ENCODE measurements at regions not wholly inside any gene's neighbourhood (a gene's known extent, or its start where the extent isn't known, plus 50 kb on each side); places are given as distances from the start of the nearest gene placed in this dataset.

GRCh38 chr3:73695841-73696240 is 71.1 kb upstream of the PDZRN3 start:
- Histone ChIP-seq H3K36me3 (replicated peaks) (no peaks in the 10 kb centered on the region), H3K9me3 (no peaks in the 10 kb centered on the region), H3K4me3 (no peak overlapping the region), H3K27me3 (ENCODE audit: low read depth) (no peaks in the 10 kb centered on the region), H3K4me1 (no peaks in the 10 kb centered on the region)
- DNase-seq (ENCODE audit: low spot score in 2 of 2), result no peak
- in situ Hi-C loops (cut with MboI; ENCODE audit: low sequenced_read_pairs), result no loop called here

GRCh38 chr3:73694983-73695757 is 70.4 kb upstream of the PDZRN3 start:
- Histone ChIP-seq H3K9me3 (no peaks in the 10 kb centered on the region), H3K27me3 (ENCODE audit: low read depth) (no peaks in the 10 kb centered on the region), H3K36me3 (replicated peaks) (no peaks in the 10 kb centered on the region), H3K4me3 (no peak overlapping the region), H3K4me1 (no peaks in the 10 kb centered on the region)
- no peak for DNase-seq (ENCODE audit: low spot score in 2 of 2)
- in situ Hi-C loops (cut with MboI; ENCODE audit: low sequenced_read_pairs), result no loop called here

- Histone ChIP-seq H3K4me3 (no peak overlapping the region), H3K4me1 (peaks cover 40% of the 10 kb centered on the region), H3K27me3 (ENCODE audit: low read depth) (no peaks in the 10 kb centered on the region), H3K9me3 (no peaks in the 10 kb centered on the region), H3K36me3 (replicated peaks) (no peaks in the 10 kb centered on the region)
- DNase-seq (ENCODE audit: low spot score in 2 of 2), result no peak
- in situ Hi-C loops (cut with MboI; ENCODE audit: low sequenced_read_pairs), result no loop called here
Observed at GRCh38 chr3:73687106-73688004, 62.6 kb upstream of the PDZRN3 start.

- peak; percentile 66 to 76 for DNase-seq (ENCODE audit: low spot score in 2 of 2)
- Histone ChIP-seq H3K4me1 (peaks cover 52% of the 10 kb centered on the region), H3K4me3 (no peak overlapping the region), H3K9me3 (no peaks in the 10 kb centered on the region), H3K27me3 (ENCODE audit: low read depth) (no peaks in the 10 kb centered on the region; the same call in 1 of the 2 replicates), H3K36me3 (replicated peaks) (no peaks in the 10 kb centered on the region)
- in situ Hi-C loops (cut with MboI; ENCODE audit: low sequenced_read_pairs), result no loop called here
Observed at GRCh38 chr3:73685061-73685460, 60.3 kb upstream of the PDZRN3 start.

DNA sequence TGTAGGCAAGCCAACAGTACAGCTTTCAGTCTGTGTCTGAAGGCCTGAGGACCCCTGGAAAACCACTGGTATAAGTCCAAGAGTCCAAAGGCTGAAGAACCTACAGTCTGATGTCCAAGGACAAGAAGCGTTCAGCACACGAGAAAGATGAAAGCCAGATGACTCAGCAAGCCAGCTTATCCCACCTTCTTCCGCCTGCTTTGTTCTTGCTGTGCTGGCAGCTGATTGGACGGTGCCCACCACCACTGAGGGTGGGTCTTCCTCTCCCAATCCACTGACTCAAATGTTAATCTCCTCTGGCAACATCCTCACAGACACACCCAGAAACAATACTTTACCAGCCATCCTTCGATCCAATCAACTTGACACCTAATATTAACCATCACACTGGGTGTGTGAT is 59.0 kb upstream of the PDZRN3 start:
- in situ Hi-C loops (cut with MboI; ENCODE audit: low sequenced_read_pairs), result no loop called here
- Histone ChIP-seq H3K27me3 (ENCODE audit: low read depth) (no peaks in the 10 kb centered on the region; the same call in 1 of the 2 replicates), H3K4me3 (no peak overlapping the region), H3K36me3 (replicated peaks) (no peaks in the 10 kb centered on the region), H3K4me1 (peaks cover 52% of the 10 kb centered on the region), H3K9me3 (no peaks in the 10 kb centered on the region)
- DNase-seq (ENCODE audit: low spot score in 2 of 2), result peak in 1 of 2 experiments; percentile 63

DNA sequence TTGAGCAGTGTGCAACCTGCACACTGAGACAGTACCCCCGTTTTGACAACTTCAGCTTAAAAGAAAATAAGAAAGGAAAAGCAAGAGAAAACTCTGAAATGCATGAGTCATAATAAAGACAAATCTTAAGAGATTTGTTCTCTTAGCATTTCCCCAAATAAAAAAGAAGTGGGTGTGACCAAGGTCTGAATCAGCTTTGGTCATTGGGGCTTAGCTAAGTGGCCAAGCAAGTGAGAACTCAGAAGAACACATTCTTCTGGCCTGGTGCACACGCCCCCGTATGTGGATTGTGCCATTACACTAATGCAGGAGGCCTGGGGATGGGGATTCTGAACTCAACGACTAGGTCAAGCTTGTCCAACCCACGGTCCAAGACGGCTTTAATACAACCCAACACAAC is 56.9 kb upstream of the PDZRN3 start:
- Histone ChIP-seq H3K4me1 (peaks cover 40% of the 10 kb centered on the region), H3K36me3 (replicated peaks) (no peaks in the 10 kb centered on the region), H3K9me3 (no peaks in the 10 kb centered on the region), H3K27me3 (ENCODE audit: low read depth) (no peaks in the 10 kb centered on the region; the same call in 1 of the 2 replicates), H3K4me3 (no peak overlapping the region)
- in situ Hi-C loops (cut with MboI; ENCODE audit: low sequenced_read_pairs), result no loop called here
- no peak for DNase-seq (ENCODE audit: low spot score in 2 of 2)

DNA sequence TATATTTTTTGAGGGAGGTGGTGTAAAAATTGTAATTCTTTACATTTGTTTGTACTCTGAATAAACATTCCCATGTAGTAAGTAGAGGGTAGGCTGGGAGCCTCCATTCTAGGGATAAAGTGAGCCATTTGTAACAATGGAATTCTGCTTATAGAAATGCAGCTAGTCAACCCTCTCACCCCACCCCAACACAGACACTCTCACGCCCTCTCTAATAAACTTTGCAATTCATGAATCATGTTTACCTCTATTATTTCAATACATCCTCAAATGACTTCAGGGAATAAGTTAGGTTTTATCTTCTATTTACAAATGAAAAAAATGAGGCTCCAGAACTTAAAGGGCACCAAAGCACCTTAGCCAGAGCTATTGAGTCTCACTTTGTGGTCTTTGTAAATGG is 56.5 kb upstream of the PDZRN3 start:
- peaks cover 39% of the 10 kb centered on the region for H3K4me1 ChIP-seq
- no peak for DNase-seq (ENCODE audit: low spot score in 2 of 2)
- in situ Hi-C loops (cut with MboI; ENCODE audit: low sequenced_read_pairs), result no loop called here
- no peaks in the 10 kb centered on the region for H3K9me3 ChIP-seq
- no peak overlapping the region for H3K4me3 ChIP-seq
- H3K36me3 ChIP-seq (replicated peaks), result no peaks in the 10 kb centered on the region
- no peaks in the 10 kb centered on the region; the same call in 1 of the 2 replicates for H3K27me3 ChIP-seq (ENCODE audit: low read depth)

DNA sequence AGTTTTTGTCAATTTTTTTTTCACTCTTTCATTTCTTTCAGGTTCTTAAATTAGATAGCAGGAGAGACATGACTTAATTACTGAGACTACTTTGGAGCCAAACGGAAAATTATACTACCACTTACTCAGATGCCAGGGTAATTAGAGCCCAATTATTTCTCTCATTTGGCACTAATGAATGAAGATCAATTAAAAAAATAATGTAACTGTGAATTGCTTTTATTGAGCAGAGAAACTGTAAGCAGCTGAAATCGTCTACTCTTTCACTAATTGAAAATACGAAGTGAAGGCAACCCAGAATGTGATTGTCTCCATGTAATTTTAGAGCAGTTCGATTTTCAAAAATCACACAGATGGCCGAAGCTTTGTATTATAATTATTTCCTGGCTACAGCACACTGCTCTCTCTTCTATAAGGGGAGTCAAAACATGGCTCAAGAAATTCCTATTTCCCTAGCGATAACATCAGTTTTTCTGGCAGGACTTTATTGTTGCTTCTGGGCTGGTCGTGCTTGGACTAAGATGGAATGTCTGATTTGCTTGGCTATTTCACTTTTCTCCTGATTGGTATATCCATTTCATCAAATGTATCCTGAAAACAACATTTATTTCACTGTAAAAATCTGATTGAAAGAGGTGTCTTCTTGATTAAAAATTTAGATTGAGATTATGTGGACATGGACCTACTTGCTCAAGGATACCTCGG is 55.8 kb upstream of the PDZRN3 start:
- H3K4me3 ChIP-seq, result no peak overlapping the region
- H3K9me3 ChIP-seq, result no peaks in the 10 kb centered on the region
- no peaks in the 10 kb centered on the region for H3K36me3 ChIP-seq (replicated peaks)
- H3K4me1 ChIP-seq, result peaks cover 35% of the 10 kb centered on the region
- DNase-seq (ENCODE audit: low spot score in 2 of 2), result no peak
- no peaks in the 10 kb centered on the region; the same call in 1 of the 2 replicates for H3K27me3 ChIP-seq (ENCODE audit: low read depth)
- in situ Hi-C loops (cut with MboI; ENCODE audit: low sequenced_read_pairs), result no loop called here

DNA sequence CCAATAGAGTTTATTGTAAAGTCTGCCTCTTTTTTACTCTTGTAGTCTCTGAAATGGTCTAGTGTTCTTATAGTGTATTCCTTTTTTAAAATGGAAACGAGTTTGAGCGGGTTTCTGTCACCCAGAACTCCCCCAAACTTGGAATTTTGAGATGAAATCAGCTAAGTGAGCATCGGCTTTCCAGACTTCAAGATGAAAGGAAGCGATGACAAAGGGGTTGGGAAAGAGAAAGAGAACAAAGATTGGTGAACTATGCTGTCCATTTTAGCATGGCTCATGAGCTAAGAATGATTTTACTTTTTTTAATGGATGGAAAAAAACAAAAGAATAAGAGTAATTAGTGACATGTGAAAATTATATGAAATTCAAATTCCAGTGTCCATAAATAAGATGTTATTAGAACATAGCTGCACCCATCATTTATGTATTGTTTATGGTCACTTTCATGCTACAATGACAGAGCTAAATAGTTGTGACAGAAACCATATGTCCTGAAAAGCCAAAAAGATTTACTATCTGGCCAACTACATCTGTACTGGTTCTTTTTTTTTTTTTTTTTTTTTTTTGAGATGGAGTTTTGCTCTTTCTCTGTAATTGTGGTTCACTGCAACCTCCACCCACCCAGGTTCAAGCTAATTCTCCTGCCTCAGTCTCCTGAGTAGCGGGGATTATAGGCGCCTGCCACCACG is 52.7 kb upstream of the PDZRN3 start:
- in situ Hi-C loops (cut with MboI; ENCODE audit: low sequenced_read_pairs), result no loop called here
- Histone ChIP-seq H3K27me3 (ENCODE audit: low read depth) (no peaks in the 10 kb centered on the region; the same call in 1 of the 2 replicates), H3K9me3 (no peaks in the 10 kb centered on the region), H3K36me3 (replicated peaks) (no peaks in the 10 kb centered on the region), H3K4me3 (no peak overlapping the region), H3K4me1 (peaks cover 23% of the 10 kb centered on the region)
- no peak for DNase-seq (ENCODE audit: low spot score in 2 of 2)
